ENCODE measurements at regions not wholly inside any gene's neighbourhood (a gene's known extent, or its start where the extent isn't known, plus 50 kb on each side); places are given as distances from the start of the nearest gene placed in this dataset.

GRCh38 chr7:26046150-26046549 is 105.8 kb upstream of the NFE2L3 start:
- Histone ChIP-seq H3K9ac (ENCODE audit: low read length) (no peak overlapping the region), H3K4me3 (ENCODE audit: control extremely low read depth in 1 of 5, extremely low read depth in 1 of 5, insufficient read depth in 1 of 5, low read depth in 2 of 5, low read length in 4 of 5) (no peak overlapping the region), H2AFZ (ENCODE audit: insufficient read depth, low read depth, low read length, poor library complexity, severe bottlenecking) (no peak overlapping the region), H4K20me1 (ENCODE audit: control insufficient read depth, insufficient read depth, low read length, poor library complexity, severe bottlenecking) (no peaks in the 10 kb centered on the region), H3K4me2 (replicated peaks; ENCODE audit: low read depth, low read length, poor library complexity, severe bottlenecking) (no peak overlapping the region), H3K36me3 (replicated peaks in 1 of 2; ENCODE audit: control extremely low read depth in 1 of 2, control insufficient read depth in 1 of 2, extremely low read depth in 1 of 2, insufficient read depth in 2 of 2, low read length in 1 of 2) (no peaks in the 10 kb centered on the region), H3K79me2 (ENCODE audit: control insufficient read depth, insufficient read depth, low read length) (no peaks in the 10 kb centered on the region), H3K9me3 (ENCODE audit: control extremely low read depth in 1 of 3, control insufficient read depth in 2 of 3, insufficient read depth in 1 of 3, low read length in 2 of 3) (no peaks in the 10 kb centered on the region), H3K27me3 (replicated peaks in 1 of 4; ENCODE audit: control extremely low read depth in 1 of 4, control insufficient read depth in 3 of 4, insufficient read depth in 4 of 4, low read length in 3 of 4) (peaks cover 0 to 18% (median 12%) of the 10 kb centered on the region in 4 experiments), H3K4me1 (ENCODE audit: control insufficient read depth in 2 of 2, insufficient read depth in 2 of 2, low read length in 2 of 2) (no peaks in the 10 kb centered on the region), H3K27ac (ENCODE audit: low read length in 2 of 2) (no peak overlapping the region)
- H3K4me1 Mint-ChIP-seq: no peaks in the 10 kb centered on the region
- ChIA-PET CTCF (no interaction called here), POLR2A (no interaction called here)
- TF ChIP-seq, protein P1, sequence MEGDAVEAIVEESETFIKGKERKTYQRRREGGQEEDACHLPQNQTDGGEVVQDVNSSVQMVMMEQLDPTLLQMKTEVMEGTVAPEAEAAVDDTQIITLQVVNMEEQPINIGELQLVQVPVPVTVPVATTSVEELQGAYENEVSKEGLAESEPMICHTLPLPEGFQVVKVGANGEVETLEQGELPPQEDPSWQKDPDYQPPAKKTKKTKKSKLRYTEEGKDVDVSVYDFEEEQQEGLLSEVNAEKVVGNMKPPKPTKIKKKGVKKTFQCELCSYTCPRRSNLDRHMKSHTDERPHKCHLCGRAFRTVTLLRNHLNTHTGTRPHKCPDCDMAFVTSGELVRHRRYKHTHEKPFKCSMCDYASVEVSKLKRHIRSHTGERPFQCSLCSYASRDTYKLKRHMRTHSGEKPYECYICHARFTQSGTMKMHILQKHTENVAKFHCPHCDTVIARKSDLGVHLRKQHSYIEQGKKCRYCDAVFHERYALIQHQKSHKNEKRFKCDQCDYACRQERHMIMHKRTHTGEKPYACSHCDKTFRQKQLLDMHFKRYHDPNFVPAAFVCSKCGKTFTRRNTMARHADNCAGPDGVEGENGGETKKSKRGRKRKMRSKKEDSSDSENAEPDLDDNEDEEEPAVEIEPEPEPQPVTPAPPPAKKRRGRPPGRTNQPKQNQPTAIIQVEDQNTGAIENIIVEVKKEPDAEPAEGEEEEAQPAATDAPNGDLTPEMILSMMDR (IDR thresholded peaks at IDR 0.05): no peak
- TF ChIP-seq EZH2 (IDR thresholded peaks at IDR 0.05; ENCODE audit: borderline replicate concordance, insufficient read depth, low read depth, low read length, poor library complexity, severe bottlenecking): no peak
- no peak overlapping the region for H3K27ac Mint-ChIP-seq
- H3K27me3 Mint-ChIP-seq: peaks cover 30% of the 10 kb centered on the region
- no peaks in the 10 kb centered on the region for H3K9me3 Mint-ChIP-seq (ENCODE audit: insufficient read depth)
- ATAC-seq (ENCODE audit: low read depth) (no peak), DNase-seq (no peak)
- intact Hi-C loops (cut with micrococcal nuclease): no loop called here
- 100% methylated on average over 1 of the region's 3 CpGs for WGBS (ENCODE audit: insufficient coverage)
- no peak overlapping the region for H3K4me3 Mint-ChIP-seq

- H3K9me3 Mint-ChIP-seq (ENCODE audit: insufficient read depth): no peaks in the 10 kb centered on the region
- H3K4me3 Mint-ChIP-seq: no peak overlapping the region
- Histone ChIP-seq H3K9me3 (ENCODE audit: control extremely low read depth in 1 of 3, control insufficient read depth in 2 of 3, insufficient read depth in 1 of 3, low read length in 2 of 3) (no peaks in the 10 kb centered on the region), H3K27me3 (replicated peaks in 1 of 4; ENCODE audit: control extremely low read depth in 1 of 4, control insufficient read depth in 3 of 4, insufficient read depth in 4 of 4, low read length in 3 of 4) (peaks cover 0 to 18% (median 12%) of the 10 kb centered on the region in 4 experiments), H4K20me1 (ENCODE audit: control insufficient read depth, insufficient read depth, low read length, poor library complexity, severe bottlenecking) (no peaks in the 10 kb centered on the region), H3K4me3 (ENCODE audit: control extremely low read depth in 1 of 5, extremely low read depth in 1 of 5, insufficient read depth in 1 of 5, low read depth in 2 of 5, low read length in 4 of 5) (no peak overlapping the region), H2AFZ (ENCODE audit: insufficient read depth, low read depth, low read length, poor library complexity, severe bottlenecking) (no peak overlapping the region), H3K9ac (ENCODE audit: low read length) (no peak overlapping the region), H3K4me2 (replicated peaks; ENCODE audit: low read depth, low read length, poor library complexity, severe bottlenecking) (no peak overlapping the region), H3K36me3 (replicated peaks in 1 of 2; ENCODE audit: control extremely low read depth in 1 of 2, control insufficient read depth in 1 of 2, extremely low read depth in 1 of 2, insufficient read depth in 2 of 2, low read length in 1 of 2) (no peaks in the 10 kb centered on the region), H3K4me1 (ENCODE audit: control insufficient read depth in 2 of 2, insufficient read depth in 2 of 2, low read length in 2 of 2) (no peaks in the 10 kb centered on the region), H3K79me2 (ENCODE audit: control insufficient read depth, insufficient read depth, low read length) (no peaks in the 10 kb centered on the region), H3K27ac (ENCODE audit: low read length in 2 of 2) (no peak overlapping the region)
- ATAC-seq (ENCODE audit: low read depth): no peak
- no peak for DNase-seq
- intact Hi-C loops (cut with micrococcal nuclease): no loop called here
- ChIA-PET CTCF (interaction anchor here (1.1 kb wide), 1 partner anchor 41 kb away, joined by 3 read pairs; no protein-coding TSS in a partner anchor), POLR2A (no interaction called here)
- no peak overlapping the region for H3K27ac Mint-ChIP-seq
- H3K4me1 Mint-ChIP-seq: no peaks in the 10 kb centered on the region
- TF ChIP-seq, protein P1 (IDR thresholded peaks at IDR 0.05): no peak
- WGBS (ENCODE audit: insufficient coverage): no CpG with 5 or more reads among the region's 1 CpG
- H3K27me3 Mint-ChIP-seq: peaks cover 31% of the 10 kb centered on the region
Measured at GRCh38 chr7:26046878-26047277, 105.1 kb upstream of the NFE2L3 start.
